SJCRH30 (cell line): ENCODE measurements at regions not wholly inside any gene's neighbourhood (a gene's known extent, or its start where the extent isn't known, plus 50 kb on each side); places are given as distances from the start of the nearest gene placed in this dataset.
"Not testable (repeated sequence)": the region's sequence is repeated elsewhere in the genome, so short reads cannot be mapped to it uniquely, and the experiment has no call there.

ENCODE experiments used
- DNase-seq, 2 experiments: peaks; one replicate each; pipeline ENCODE4 v3.0.0-alpha.2; 2015 to 2020
- H3K27ac ChIP-seq: fragments of 250-450 bp; sonication (Bioruptor Pico); 2 replicates; pipeline ENCODE4 v1.5.1; 2020; ENCODE audit warnings: mild to moderate bottlenecking, moderate library complexity
- H3K27me3 ChIP-seq: fragments of 250-450 bp; sonication (Bioruptor Pico); 2 replicates; pipeline ENCODE4 v1.5.1; 2020; ENCODE audit warnings: mild to moderate bottlenecking, moderate library complexity
- H3K36me3 ChIP-seq: fragments of 250-450 bp; sonication (Bioruptor Pico); 2 replicates; pipeline ENCODE4 v1.5.1; 2020; ENCODE audit warnings: mild to moderate bottlenecking, moderate library complexity
- H3K4me1 ChIP-seq: fragments of 250-450 bp; sonication (Bioruptor Pico); 2 replicates; pipeline ENCODE4 v1.5.1; 2020; ENCODE audit warnings: mild to moderate bottlenecking, moderate library complexity
- H3K4me3 ChIP-seq: fragments of 250-450 bp; sonication (Bioruptor Pico); 2 replicates; pipeline ENCODE4 v1.5.1; 2020; ENCODE audit warnings: mild to moderate bottlenecking, moderate library complexity
- H3K9me3 ChIP-seq: fragments of 250-450 bp; sonication (Bioruptor Pico); replicated peaks from 2 replicates; pipeline ENCODE4 v1.5.1; 2020; ENCODE audit warnings: mild to moderate bottlenecking, moderate library complexity

DNA sequence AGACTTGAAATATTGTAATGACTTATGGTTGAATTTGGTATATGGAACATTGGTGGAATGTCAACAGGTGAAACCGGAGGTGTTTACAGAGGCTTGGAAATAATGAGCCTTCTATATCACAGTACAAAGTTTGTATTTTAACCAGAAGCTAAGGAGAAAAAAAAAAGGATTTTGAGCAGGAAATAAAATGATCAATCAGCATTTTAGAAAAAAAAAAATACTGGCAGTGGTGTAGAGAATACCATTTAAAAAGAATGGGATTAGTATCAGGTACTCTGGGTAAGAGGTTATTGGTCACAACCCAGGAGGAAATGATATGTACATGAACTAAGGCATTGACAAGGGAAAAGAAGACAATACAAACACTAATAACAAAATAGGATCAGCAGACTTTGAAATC lies 587.1 kb upstream of the HTR2C start:
- no peak overlapping the region for H3K27ac ChIP-seq
- H3K4me3 ChIP-seq, result no peak overlapping the region
- H3K27me3 ChIP-seq, result no peaks in the 10 kb centered on the region
- DNase-seq, result no peak
- H3K4me1 ChIP-seq, result no peaks in the 10 kb centered on the region
- no peaks in the 10 kb centered on the region for H3K36me3 ChIP-seq
- H3K9me3 ChIP-seq, result no peaks in the 10 kb centered on the region

GRCh38 chrX:113991720-113992119 lies 592.2 kb upstream of the HTR2C start:
- H3K4me3 ChIP-seq, H3K36me3 ChIP-seq, H3K27me3 ChIP-seq, H3K9me3 ChIP-seq, H3K27ac ChIP-seq, DNase-seq, H3K4me1 ChIP-seq: not testable (repeated sequence)

GRCh38 chrX:113990669-113991068 lies 593.2 kb upstream of the HTR2C start:
- H3K27me3 ChIP-seq, H3K4me3 ChIP-seq, H3K4me1 ChIP-seq, H3K9me3 ChIP-seq, H3K27ac ChIP-seq, DNase-seq, H3K36me3 ChIP-seq: not testable (repeated sequence)

DNA sequence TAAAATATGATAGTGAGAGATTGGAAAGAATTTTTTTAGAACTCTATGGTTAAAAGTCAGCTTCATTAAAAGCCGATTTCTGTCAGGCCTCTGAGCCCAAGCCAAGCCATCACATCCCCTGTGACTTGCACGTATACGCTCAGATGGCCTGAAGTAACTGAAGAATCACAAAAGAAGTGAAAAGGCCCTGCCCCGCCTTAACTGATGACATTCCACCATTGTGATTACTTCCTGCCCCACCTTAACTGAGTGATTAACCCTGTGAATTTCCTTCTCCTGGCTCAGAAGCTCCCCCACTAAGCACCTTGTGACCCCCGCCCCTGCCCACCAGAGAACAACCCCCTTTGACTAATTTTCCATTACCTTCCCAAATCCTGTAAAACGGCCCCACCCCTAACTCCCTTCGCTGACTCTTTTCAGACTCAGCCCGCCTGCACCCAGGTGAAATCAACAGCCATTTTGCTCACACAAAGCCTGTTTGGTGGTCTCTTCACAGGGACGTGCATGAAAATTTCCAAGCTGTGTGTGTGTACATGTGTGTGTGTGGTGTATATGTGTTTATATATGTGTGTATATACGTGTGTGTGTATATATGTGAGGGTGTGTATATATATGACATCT lies 595.5 kb upstream of the HTR2C start:
- not testable (repeated sequence) for H3K9me3 ChIP-seq, H3K36me3 ChIP-seq, H3K4me3 ChIP-seq, H3K27me3 ChIP-seq, H3K27ac ChIP-seq, DNase-seq, H3K4me1 ChIP-seq

DNA sequence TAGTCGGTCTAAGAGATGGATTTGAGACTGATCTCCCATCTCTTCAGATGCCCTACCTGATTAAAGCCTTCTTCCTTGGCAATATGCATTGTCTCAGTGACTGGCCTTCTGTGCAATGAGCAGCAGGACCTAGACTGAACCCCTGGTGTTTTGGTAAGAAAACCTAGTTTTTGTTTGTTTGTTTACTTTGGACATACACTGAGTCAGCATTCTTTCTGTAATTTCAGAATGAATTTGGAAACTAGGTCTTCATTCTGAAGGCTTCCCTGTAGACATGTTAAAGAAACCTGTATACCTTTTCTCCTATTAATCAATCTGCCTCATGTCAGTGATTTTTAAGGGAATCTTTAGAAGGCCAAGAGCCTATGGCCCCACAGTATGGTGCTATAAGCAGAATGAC lies 597.5 kb upstream of the HTR2C start:
- DNase-seq, result no peak
- Histone ChIP-seq H3K36me3 (no peaks in the 10 kb centered on the region), H3K27me3 (no peaks in the 10 kb centered on the region), H3K4me1 (no peaks in the 10 kb centered on the region), H3K27ac (no peak overlapping the region), H3K4me3 (no peak overlapping the region), H3K9me3 (no peaks in the 10 kb centered on the region)

- H3K4me3 ChIP-seq, result no peak overlapping the region
- no peaks in the 10 kb centered on the region for H3K27me3 ChIP-seq
- H3K27ac ChIP-seq, result no peak overlapping the region
- no peaks in the 10 kb centered on the region for H3K4me1 ChIP-seq
- no peaks in the 10 kb centered on the region for H3K9me3 ChIP-seq
- no peak for DNase-seq
- H3K36me3 ChIP-seq, result no peaks in the 10 kb centered on the region
These were observed 601.1 kb upstream of the HTR2C start for GRCh38 chrX:113982766-113983165.

GRCh38 chrX:113980953-113981352 lies 602.9 kb upstream of the HTR2C start:
- Histone ChIP-seq H3K9me3 (no peaks in the 10 kb centered on the region), H3K36me3 (no peaks in the 10 kb centered on the region), H3K4me1 (no peaks in the 10 kb centered on the region), H3K27ac (no peak overlapping the region), H3K27me3 (no peaks in the 10 kb centered on the region), H3K4me3 (no peak overlapping the region)
- no peak for DNase-seq

DNA sequence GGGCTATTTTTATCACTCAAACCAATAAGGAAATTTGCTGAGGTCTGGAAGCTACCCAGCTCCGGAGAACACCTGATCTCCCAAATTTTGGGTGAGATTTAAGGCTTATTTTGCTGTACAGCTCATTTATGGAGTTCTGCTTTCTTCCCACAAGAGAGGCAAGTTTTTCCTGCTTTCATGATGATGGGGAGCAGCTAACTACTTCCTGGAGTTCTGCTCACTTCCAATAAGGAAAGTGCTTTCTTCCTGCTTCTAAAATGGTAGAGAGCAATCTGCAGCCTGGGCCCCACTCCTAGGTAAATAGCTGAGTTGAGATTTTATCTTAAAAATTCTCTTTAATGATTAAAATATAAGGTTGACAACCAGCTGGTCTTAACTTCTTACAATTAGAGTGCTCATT lies 606.0 kb upstream of the HTR2C start:
- no peaks in the 10 kb centered on the region for H3K9me3 ChIP-seq
- H3K4me1 ChIP-seq, result no peaks in the 10 kb centered on the region
- no peaks in the 10 kb centered on the region for H3K36me3 ChIP-seq
- H3K4me3 ChIP-seq, result no peak overlapping the region
- H3K27me3 ChIP-seq, result no peaks in the 10 kb centered on the region
- no peak for DNase-seq
- H3K27ac ChIP-seq, result no peak overlapping the region

DNA sequence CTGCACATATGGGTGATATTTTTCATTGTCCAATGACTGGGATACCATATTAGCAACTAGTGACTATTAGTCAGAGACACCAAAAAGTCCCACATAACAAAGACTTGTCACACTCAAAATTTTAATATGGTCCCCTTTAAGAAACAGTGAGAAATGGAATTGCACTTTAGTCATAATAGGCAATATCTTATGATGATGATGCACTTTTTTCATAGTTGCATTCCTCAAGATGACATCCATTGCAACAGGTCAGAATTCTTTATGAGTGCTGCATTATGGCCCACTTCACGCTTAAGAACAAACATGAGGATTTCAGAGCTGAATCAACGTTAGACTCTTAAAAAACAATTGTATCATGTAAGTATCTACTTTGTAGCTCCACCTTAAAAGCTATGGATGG lies 608.4 kb upstream of the HTR2C start:
- no peaks in the 10 kb centered on the region for H3K9me3 ChIP-seq
- H3K4me3 ChIP-seq, result no peak overlapping the region
- H3K4me1 ChIP-seq, result no peaks in the 10 kb centered on the region
- no peaks in the 10 kb centered on the region for H3K36me3 ChIP-seq
- H3K27me3 ChIP-seq, result no peaks in the 10 kb centered on the region
- no peak overlapping the region for H3K27ac ChIP-seq
- no peak for DNase-seq

DNA sequence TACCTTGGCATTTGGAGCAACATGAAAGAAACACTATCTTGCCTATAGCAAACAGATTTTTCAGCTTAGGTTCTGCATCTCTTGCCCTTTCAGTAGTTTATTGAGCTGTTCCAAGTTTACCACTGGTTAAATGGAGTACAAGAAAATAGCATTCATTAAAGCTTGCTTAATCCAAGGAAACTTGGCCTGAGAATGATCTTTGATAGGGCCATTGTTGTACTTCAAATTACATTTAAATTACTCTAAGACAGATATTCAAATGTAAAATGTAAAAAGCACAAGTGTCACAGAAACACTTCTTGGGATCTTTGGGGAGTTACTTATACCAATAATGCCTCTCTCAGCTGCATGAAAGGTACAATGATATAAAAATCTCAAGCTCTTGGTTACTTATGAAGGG lies 609.0 kb upstream of the HTR2C start:
- Histone ChIP-seq H3K27me3 (no peaks in the 10 kb centered on the region), H3K36me3 (no peaks in the 10 kb centered on the region), H3K4me3 (no peak overlapping the region), H3K27ac (no peak overlapping the region), H3K9me3 (no peaks in the 10 kb centered on the region), H3K4me1 (no peaks in the 10 kb centered on the region)
- no peak for DNase-seq

DNA sequence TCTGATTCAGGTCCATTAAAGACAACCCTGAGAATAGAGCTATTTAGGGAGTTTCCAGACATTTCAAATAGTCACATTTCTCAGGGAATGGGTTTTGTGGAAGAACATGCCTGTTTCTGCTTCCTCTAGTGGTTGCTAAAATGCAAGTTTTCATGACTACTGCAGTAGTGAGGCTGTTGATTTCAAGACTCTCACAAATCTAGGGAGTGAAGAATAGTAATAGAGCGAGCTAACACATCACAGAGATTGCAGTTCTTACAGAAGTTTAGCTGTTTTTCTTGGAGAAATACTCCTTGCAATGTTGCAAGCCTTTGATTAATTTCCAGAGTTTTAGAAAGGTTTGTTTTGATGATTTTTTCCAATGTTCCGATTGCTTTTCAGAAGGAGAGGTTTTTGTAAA lies 610.2 kb upstream of the HTR2C start:
- Histone ChIP-seq H3K36me3 (no peaks in the 10 kb centered on the region), H3K9me3 (no peaks in the 10 kb centered on the region), H3K27me3 (no peaks in the 10 kb centered on the region), H3K27ac (no peak overlapping the region), H3K4me1 (no peaks in the 10 kb centered on the region), H3K4me3 (no peak overlapping the region)
- no peak for DNase-seq

DNA sequence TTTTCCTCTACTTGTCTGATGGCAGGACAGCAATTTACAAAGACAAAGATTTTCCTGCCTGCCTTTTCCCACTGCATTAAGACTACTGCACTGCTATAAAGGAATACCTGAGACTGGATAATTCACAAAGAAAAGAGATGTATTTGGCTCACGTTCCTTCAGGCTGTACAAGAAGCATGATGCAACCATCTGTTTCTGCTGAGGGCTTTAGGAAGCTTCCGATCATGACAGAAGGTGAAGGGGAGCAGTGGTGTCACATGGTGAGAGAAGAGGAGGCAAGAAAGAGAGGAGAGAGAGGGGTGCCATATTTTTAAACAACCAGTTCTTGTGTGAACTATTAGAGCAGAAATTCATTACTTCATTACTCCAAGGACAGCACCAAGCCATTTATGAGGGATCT lies 617.1 kb upstream of the HTR2C start:
- DNase-seq, result no peak
- Histone ChIP-seq H3K27ac (no peak overlapping the region), H3K4me3 (no peak overlapping the region), H3K36me3 (no peaks in the 10 kb centered on the region), H3K9me3 (no peaks in the 10 kb centered on the region), H3K4me1 (no peaks in the 10 kb centered on the region), H3K27me3 (no peaks in the 10 kb centered on the region)

DNA sequence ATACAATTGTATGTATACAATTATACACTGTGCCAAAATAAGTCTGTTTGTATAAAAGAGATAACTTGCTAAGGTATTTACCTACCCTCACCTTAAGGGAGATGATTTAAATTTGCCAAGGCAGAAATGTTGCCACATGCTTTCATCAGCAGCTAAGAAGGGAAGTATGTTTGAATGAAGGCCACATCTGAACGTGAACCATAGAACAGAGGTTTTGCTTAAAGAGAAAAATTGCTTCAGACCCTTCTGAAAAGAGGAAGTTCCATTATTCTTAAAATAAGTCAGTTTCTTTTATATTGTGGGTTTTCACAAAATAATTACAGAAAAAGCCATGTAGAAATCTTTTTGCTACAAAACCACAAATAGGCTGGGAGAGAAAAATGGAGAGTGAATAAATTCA lies 621.5 kb upstream of the HTR2C start:
- no peak for DNase-seq
- Histone ChIP-seq H3K4me1 (peaks cover 4% of the 10 kb centered on the region; the same call in 1 of the 2 replicates), H3K27me3 (no peaks in the 10 kb centered on the region), H3K27ac (no peak overlapping the region), H3K4me3 (no peak overlapping the region), H3K36me3 (no peaks in the 10 kb centered on the region), H3K9me3 (no peaks in the 10 kb centered on the region)

GRCh38 chrX:113959912-113960626 lies 623.8 kb upstream of the HTR2C start:
- Histone ChIP-seq H3K4me1 (peaks cover 4% of the 10 kb centered on the region; the same call in 1 of the 2 replicates), H3K27ac (no peak overlapping the region), H3K36me3 (no peaks in the 10 kb centered on the region), H3K4me3 (no peak overlapping the region), H3K27me3 (no peaks in the 10 kb centered on the region), H3K9me3 (no peaks in the 10 kb centered on the region)
- peak; percentile 4 to 26 for DNase-seq

DNA sequence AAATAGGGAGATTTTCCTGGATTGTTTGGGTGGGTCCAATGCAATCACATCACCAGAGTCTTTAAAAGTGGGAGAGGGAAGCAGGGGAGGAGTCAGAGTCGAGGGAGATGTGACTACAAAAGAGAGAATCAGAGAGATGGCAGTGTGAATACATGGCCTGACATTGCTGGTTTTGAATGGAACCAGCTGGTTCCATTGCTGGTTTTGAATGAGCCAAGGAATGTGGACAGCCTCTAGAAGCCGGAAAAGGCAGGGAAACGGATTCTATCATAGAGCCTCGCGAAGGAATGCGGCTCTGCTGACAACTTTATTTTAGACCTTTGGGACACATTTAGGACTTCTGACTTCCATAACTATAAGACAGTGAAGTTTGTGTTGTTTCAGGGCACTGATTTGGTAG lies 627.0 kb upstream of the HTR2C start:
- no peak for DNase-seq
- Histone ChIP-seq H3K36me3 (no peaks in the 10 kb centered on the region), H3K9me3 (no peaks in the 10 kb centered on the region), H3K27me3 (no peaks in the 10 kb centered on the region), H3K27ac (no peak overlapping the region), H3K4me1 (peaks cover 4% of the 10 kb centered on the region; the same call in 1 of the 2 replicates), H3K4me3 (no peak overlapping the region)

DNA sequence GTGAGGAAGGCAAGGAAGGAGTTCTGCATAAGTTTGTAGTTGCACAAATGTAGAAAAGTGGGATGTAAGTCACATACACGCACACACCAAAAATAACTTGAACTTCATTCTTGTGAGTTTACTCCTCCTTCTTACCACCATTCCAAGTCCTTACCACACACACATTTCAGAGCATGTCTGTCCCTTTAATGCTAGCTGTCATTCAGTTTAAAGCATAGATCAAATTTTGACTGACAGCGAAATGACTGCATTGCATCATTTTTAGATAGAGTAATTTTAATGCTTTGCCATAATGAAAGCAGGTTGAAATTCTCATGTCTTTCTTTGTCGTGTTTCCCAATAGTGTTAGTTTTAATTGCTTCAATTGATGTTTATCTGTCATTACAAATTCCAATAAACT lies 629.6 kb upstream of the HTR2C start:
- Histone ChIP-seq H3K27me3 (no peaks in the 10 kb centered on the region), H3K9me3 (no peaks in the 10 kb centered on the region), H3K27ac (no peak overlapping the region), H3K4me3 (no peak overlapping the region), H3K36me3 (no peaks in the 10 kb centered on the region), H3K4me1 (no peaks in the 10 kb centered on the region)
- DNase-seq, result no peak
